NCI-H1930 (cell line): ENCODE measurements at regions not wholly inside any gene's neighbourhood (a gene's known extent, or its start where the extent isn't known, plus 50 kb on each side); places are given as distances from the start of the nearest gene placed in this dataset.
"Not testable (repeated sequence)": the region's sequence is repeated elsewhere in the genome, so short reads cannot be mapped to it uniquely, and the experiment has no call there.

ENCODE experiments used
- DNase-seq, 2 experiments: peaks; one replicate each; lab custom pipeline; 2025; lab: John Stamatoyannopoulos, UW

DNA sequence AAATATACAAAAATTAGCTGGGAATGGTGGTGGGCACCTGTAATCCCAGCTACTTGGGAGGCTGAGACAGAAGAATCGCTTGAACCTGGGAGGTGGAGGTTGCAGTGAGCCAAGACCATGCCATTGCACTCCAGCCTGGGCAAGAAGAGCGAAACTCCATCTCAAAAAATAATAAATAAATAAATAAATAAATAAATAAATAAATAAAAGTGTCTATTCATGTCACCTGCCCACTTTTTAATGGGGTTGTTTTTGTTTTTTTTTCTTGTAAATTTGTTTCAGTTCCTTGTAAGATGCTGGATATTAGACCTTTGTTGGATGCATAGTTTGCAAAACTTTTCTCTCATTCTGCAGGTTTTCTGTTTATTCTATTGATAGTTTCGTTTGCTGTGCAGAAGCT is 71.9 kb upstream of the KCNAB1 start:
- DNase-seq, result not testable (repeated sequence)

DNA sequence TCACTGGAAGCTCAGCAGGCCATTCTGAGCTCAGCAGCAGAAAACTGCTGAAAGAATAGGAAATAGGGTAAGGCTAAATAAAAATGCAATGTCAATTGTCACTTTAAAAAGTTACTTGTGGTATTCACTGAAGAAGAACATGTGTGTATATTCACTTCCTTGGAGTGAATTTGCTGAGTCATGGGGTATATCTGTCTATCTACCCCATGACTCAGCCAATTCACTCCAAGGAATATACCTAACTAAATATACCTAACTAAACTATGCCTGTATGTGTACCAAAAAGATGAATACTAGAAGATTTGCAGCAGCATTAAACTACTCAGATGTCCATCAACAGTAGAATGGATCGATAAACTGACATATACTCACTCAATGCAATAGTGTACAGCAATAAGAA is 69.5 kb upstream of the KCNAB1 start:
- DNase-seq, result no peak

DNA sequence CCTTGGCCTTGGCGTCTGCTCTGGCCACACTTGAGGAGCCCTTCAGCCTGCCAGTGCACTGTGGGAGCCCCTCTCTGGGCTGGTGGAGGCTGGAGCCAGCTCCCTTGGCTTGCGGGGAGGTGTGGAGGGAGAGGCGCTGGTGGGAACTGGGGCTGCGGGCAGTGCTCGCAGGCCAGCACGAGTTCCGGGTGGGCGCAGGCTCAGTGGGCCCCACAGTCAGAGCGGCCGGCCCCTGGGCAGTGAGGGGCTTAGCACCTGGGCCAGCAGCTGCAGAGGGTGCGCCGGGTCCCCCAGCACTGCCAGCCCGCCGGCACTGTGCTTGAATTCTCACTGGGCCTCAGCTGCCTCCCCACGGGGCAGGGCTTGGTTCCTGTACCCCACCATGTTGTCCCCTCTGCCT is 68.7 kb upstream of the KCNAB1 start:
- DNase-seq, result no peak

DNA sequence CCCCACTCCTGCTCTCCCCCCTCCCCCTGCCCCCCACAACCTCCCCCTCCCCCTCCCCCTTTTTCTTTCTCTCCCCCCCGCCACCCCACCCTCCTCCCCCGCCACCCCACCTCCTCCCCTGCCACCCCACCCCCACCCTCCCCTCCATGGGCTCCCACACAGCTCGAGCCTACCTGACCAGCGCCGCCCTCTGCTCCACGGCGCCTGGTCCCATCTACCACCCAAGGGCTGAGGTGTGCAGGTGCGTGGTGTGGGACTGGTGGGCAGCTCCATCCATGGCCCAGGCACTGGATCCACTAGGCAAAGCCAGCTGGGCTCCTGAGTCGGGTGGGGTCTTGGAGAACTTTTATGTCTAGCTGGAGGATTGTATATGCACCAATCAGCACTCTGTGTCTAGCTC is 68.3 kb upstream of the KCNAB1 start:
- DNase-seq, result no peak

DNA sequence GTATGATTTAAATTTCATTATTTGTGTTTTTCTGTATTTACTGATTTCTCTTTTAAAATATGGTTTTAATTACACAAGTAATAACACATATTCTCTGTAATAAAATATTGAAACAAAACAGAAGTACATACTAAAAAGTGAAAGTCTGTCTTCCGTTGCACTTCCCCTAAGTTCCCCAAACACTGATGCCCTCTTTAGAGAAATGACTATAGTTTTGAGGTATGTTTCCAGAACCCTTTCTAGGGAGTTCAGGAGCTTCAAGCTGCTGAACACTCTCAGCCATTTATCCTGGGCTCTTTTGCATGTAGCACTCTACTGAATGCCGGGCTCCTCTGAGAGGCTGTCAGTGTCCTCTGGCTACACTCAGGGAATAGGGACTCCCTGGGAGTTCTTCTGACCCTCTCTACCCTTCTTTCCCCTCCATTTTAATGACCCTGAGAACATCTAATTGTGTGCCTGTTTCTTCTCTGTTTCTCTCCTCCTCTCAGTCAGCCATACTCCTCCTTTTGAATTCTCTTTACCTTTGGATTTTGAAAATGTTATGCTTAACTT is 60.4 kb upstream of the KCNAB1 start:
- DNase-seq, result no peak

DNA sequence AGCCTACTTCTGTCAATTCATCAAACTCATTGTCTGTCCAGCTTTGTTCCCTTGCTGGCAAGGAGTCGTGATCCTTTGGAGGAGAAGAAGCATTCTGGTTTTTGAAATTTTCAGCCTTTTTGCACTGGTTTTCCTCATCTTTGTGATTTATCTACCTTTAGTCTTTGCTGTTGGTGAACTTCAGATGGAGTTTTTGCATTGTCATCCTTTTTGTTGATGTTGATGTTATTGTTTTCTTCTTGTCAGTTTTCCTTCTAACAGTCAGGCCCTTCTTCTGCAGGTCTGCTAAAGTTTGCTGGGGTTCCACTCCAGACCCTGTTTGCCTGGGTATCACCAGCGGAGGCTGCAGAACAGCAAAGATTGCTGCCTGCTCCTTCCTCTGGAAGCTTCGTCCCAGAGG is 52.2 kb upstream of the KCNAB1 start:
- DNase-seq, result not testable (repeated sequence)

DNA sequence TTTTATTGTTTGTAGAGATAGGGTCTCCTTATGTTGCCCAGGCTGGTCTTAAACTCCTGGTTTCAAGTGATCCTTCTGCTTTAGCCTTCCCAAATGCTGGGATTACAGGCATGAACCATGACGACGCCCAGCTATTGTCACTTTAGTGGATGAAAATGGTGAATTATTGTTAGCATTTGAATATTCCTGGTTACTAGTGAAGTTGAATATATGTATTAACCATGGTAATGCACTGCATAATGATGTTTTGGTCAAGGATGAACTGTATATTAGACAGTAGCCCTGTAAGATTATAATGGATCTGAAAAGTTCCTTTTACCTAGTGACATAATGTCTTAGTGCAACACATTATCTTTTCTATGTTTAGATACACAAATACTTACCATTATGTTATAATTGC is 50.4 kb upstream of the KCNAB1 start:
- DNase-seq, result no peak
